K562 (cell line): ENCODE measurements at regions not wholly inside any gene's neighbourhood (a gene's known extent, or its start where the extent isn't known, plus 50 kb on each side); places are given as distances from the start of the nearest gene placed in this dataset.

ENCODE experiments used
- CHD7 ChIP-seq: fragments of 200-600 bp; sonication (generic); IDR thresholded peaks from one replicate; pipeline ENCODE4 v1.6.1; 2012; ENCODE audit warnings: mild to moderate bottlenecking, low read depth, low read length, inconsistent platforms
- MGA ChIP-seq: fragments of 450-650 bp; IDR thresholded peaks from 2 replicates; pipeline ENCODE4 v1.6.1; 2016; ENCODE audit warnings: mild to moderate bottlenecking, moderate library complexity
- ZNF277 ChIP-seq: fragments of 250-450 bp; sonication (Bioruptor Pico); IDR thresholded peaks from 2 replicates; pipeline ENCODE4 v1.8.0; 2022; ENCODE audit warnings: inconsistent platforms, mild to moderate bottlenecking, moderate library complexity, borderline replicate concordance

GRCh38 chr16:51510416-51510815, 359.3 kb upstream of the SALL1 start (continued):
- TF ChIP-seq MGA (no peak), ZNF277 (CRISPR knock-in tag) (no peak), CHD7 (no peak)
